Smooth muscle cell (in vitro differentiated cells): ENCODE measurements at regions not wholly inside any gene's neighbourhood (a gene's known extent, or its start where the extent isn't known, plus 50 kb on each side); places are given as distances from the start of the nearest gene placed in this dataset.
"Not testable (repeated sequence)": the region's sequence is repeated elsewhere in the genome, so short reads cannot be mapped to it uniquely, and the experiment has no call there.

Experiments used
- DNase-seq: peaks from one replicate; lab custom pipeline; 2025; ENCODE audit not compliant: unreplicated experiment; lab: John Stamatoyannopoulos, UW
- H2AFZ ChIP-seq: fragments of 200-600 bp; sonication (generic); 2 replicates; pipeline ENCODE4 v1.6.0; 2016; ENCODE audit warnings: antibody characterized with exemption, low read depth, mild to moderate bottlenecking
- H3F3A ChIP-seq: fragments of 200-600 bp; sonication (generic); 2 replicates; pipeline ENCODE4 v1.6.0; 2017; ENCODE audit warnings: antibody characterized with exemption, low read depth
- H3K27ac ChIP-seq: fragments of 200-600 bp; sonication (generic); 2 replicates; pipeline ENCODE4 v1.5.1; 2016; ENCODE audit warnings: low read depth, mild to moderate bottlenecking
- H3K27me3 ChIP-seq: fragments of 200-600 bp; sonication (generic); 2 replicates; pipeline ENCODE4 v1.6.1; 2016; ENCODE audit warnings: low read depth, mild to moderate bottlenecking
- H3K36me3 ChIP-seq: fragments of 200-600 bp; sonication (generic); 2 replicates; pipeline ENCODE4 v1.5.1; 2016; ENCODE audit warnings: low read depth
- H3K4me1 ChIP-seq: fragments of 200-600 bp; sonication (generic); 2 replicates; pipeline ENCODE4 v1.5.1; 2016; ENCODE audit warnings: low read depth
- H3K4me2 ChIP-seq: fragments of 200-600 bp; sonication (generic); 2 replicates; pipeline ENCODE4 v1.6.0; 2016; ENCODE audit warnings: mild to moderate bottlenecking
- H3K4me3 ChIP-seq: fragments of 200-600 bp; sonication (generic); 2 replicates; pipeline ENCODE4 v1.5.1; 2016; ENCODE audit warnings: mild to moderate bottlenecking
- H3K79me2 ChIP-seq: fragments of 200-600 bp; sonication (generic); 2 replicates; pipeline ENCODE4 v1.6.0; 2016; ENCODE audit warnings: low read depth, mild to moderate bottlenecking
- H3K9ac ChIP-seq: fragments of 200-600 bp; sonication (generic); 2 replicates; pipeline ENCODE4 v1.6.0; 2016; ENCODE audit warnings: low read depth
- H3K9me3 ChIP-seq: fragments of 200-600 bp; sonication (generic); replicated peaks from 2 replicates; pipeline ENCODE4 v1.5.1; 2016; ENCODE audit warnings: low read depth
- H4K20me1 ChIP-seq: fragments of 200-600 bp; sonication (generic); 2 replicates; pipeline ENCODE4 v1.6.0; 2016; ENCODE audit warnings: low read depth
- CTCF ChIP-seq: fragments of 200-600 bp; sonication (generic); IDR thresholded peaks from 2 replicates; pipeline ENCODE4 v1.5.1; 2017; ENCODE audit warnings: borderline replicate concordance, mild to moderate bottlenecking, antibody characterized with exemption; ENCODE audit not compliant: insufficient read depth, poor library complexity, severe bottlenecking
- WGBS: methylation state at CpG from one replicate; pipeline ENCODE4 v1.1.7; 2016; ENCODE audit warnings: low lambda C conversion rate; 5-methylcytosine and 5-hydroxymethylcytosine counted together

- H4K20me1 ChIP-seq, H3K79me2 ChIP-seq, H3K27ac ChIP-seq, H3F3A ChIP-seq, H3K27me3 ChIP-seq, H3K36me3 ChIP-seq, H3K9ac ChIP-seq, H3K4me3 ChIP-seq, DNase-seq, H3K9me3 ChIP-seq, H3K4me1 ChIP-seq, H2AFZ ChIP-seq, H3K4me2 ChIP-seq: not testable (repeated sequence)
- 88% methylated on average over 6 of the region's 6 CpGs for WGBS
Measured at GRCh38 chr21:31819692-31820091, 53.1 kb upstream of the HUNK start.

- H3K79me2 ChIP-seq, H3K27me3 ChIP-seq, H3K4me2 ChIP-seq, H2AFZ ChIP-seq, DNase-seq, H3K36me3 ChIP-seq, H3K4me3 ChIP-seq, H4K20me1 ChIP-seq, H3K27ac ChIP-seq, H3K4me1 ChIP-seq, H3F3A ChIP-seq, H3K9ac ChIP-seq, H3K9me3 ChIP-seq: not testable (repeated sequence)
- WGBS = 94% methylated on average over 3 of the region's 3 CpGs
Measured at GRCh38 chr21:31814356-31814755, 58.5 kb upstream of the HUNK start.

- no peak overlapping the region for H3K27ac ChIP-seq
- no peak overlapping the region for H3K9ac ChIP-seq
- no peak for TF ChIP-seq CTCF
- no peaks in the 10 kb centered on the region for H3K79me2 ChIP-seq
- no peak for DNase-seq
- H2AFZ ChIP-seq = no peak overlapping the region
- H3F3A ChIP-seq = no peaks in the 10 kb centered on the region
- H3K4me1 ChIP-seq = no peaks in the 10 kb centered on the region
- no peaks in the 10 kb centered on the region for H4K20me1 ChIP-seq
- no peaks in the 10 kb centered on the region for H3K9me3 ChIP-seq
- WGBS = 93% methylated on average over 1 of the region's 1 CpG
- no peaks in the 10 kb centered on the region for H3K36me3 ChIP-seq
- H3K27me3 ChIP-seq = no peaks in the 10 kb centered on the region
- H3K4me2 ChIP-seq = no peak overlapping the region
- H3K4me3 ChIP-seq = no peak overlapping the region
Measured at GRCh38 chr21:31813862-31814261, 59.0 kb upstream of the HUNK start.

GRCh38 chr21:31804008-31804394, 68.8 kb upstream of the HUNK start:
- no peak overlapping the region for H3K27ac ChIP-seq
- DNase-seq = no peak
- no peak overlapping the region for H3K4me3 ChIP-seq
- no peaks in the 10 kb centered on the region for H3K9me3 ChIP-seq
- H2AFZ ChIP-seq = no peak overlapping the region
- 67% methylated on average over 5 of the region's 5 CpGs for WGBS
- H3K27me3 ChIP-seq = no peaks in the 10 kb centered on the region
- no peak overlapping the region for H3K4me2 ChIP-seq
- no peak overlapping the region for H3K9ac ChIP-seq
- H4K20me1 ChIP-seq = no peaks in the 10 kb centered on the region
- H3F3A ChIP-seq = no peaks in the 10 kb centered on the region
- no peaks in the 10 kb centered on the region for H3K36me3 ChIP-seq
- H3K79me2 ChIP-seq = no peaks in the 10 kb centered on the region
- H3K4me1 ChIP-seq = no peaks in the 10 kb centered on the region
- no peak for TF ChIP-seq CTCF
